Breast epithelium (tissue), 3 donors: ENCODE measurements at regions not wholly inside any gene's neighbourhood (a gene's known extent, or its start where the extent isn't known, plus 50 kb on each side); places are given as distances from the start of the nearest gene placed in this dataset.

ENCODE experiments used
- POLR2A ChIP-seq: fragments of 450-650 bp; IDR thresholded peaks from one replicate; pipeline ENCODE4 v1.6.1; 2016; ENCODE audit warnings: antibody characterized with exemption, mild to moderate bottlenecking, moderate library complexity
- POLR2AphosphoS5 ChIP-seq, 3 donors: sonication (generic); formaldehyde crosslinking; IDR thresholded peaks; one replicate each; pipeline ENCODE4 v1.6.1; 2017; ENCODE audit warnings: antibody characterized with exemption in 3 of 3
- TF ChIP-seq, protein P1 (sequence below), 3 donors: fragments of 450-650 bp; IDR thresholded peaks; one replicate each; pipeline ENCODE4 v1.5.1; 2016 to 2017; ENCODE audit warnings: antibody characterized with exemption in 3 of 3, mild to moderate bottlenecking in 3 of 3, moderate library complexity in 3 of 3

DNA sequence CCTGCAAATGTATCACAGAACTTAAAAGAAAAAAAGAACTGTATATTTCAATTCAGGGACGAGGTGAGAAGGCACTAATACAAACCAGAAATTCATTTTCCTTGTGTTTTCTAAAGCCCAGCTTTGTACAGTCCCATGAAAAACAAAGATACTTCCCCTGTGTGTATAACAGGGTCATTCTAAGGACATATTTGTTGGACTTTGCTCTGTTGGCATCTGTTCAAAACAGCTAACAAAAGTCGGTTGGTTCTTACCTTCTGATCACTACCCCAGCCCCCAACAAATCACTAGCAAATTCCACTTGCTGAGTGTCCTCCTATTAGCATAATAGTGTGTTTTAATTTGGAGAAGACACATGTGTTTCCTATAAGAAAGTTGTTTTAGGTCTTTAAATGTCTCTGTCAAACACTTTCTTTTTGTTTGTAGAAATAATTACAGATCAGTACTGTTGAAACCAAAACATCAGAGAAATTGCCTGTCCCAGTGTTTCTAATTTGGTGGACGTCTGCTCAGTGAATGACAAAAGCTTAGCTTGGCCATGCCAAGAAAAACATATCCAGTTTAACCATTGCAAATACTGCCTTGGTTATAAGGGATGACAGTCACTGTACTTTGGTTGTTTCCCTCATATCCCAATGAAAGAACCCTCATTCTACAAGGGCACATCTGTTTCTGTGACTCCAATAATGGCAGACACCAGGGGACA is 480.5 kb downstream of the EBF1 start:
- TF ChIP-seq, protein P1, sequence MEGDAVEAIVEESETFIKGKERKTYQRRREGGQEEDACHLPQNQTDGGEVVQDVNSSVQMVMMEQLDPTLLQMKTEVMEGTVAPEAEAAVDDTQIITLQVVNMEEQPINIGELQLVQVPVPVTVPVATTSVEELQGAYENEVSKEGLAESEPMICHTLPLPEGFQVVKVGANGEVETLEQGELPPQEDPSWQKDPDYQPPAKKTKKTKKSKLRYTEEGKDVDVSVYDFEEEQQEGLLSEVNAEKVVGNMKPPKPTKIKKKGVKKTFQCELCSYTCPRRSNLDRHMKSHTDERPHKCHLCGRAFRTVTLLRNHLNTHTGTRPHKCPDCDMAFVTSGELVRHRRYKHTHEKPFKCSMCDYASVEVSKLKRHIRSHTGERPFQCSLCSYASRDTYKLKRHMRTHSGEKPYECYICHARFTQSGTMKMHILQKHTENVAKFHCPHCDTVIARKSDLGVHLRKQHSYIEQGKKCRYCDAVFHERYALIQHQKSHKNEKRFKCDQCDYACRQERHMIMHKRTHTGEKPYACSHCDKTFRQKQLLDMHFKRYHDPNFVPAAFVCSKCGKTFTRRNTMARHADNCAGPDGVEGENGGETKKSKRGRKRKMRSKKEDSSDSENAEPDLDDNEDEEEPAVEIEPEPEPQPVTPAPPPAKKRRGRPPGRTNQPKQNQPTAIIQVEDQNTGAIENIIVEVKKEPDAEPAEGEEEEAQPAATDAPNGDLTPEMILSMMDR (IDR thresholded peaks at IDR 0.05) = no peak
- TF ChIP-seq POLR2A = no peak
- no peak for TF ChIP-seq POLR2AphosphoS5 (IDR thresholded peaks at IDR 0.05)
